ENCODE measurements at regions not wholly inside any gene's neighbourhood (a gene's known extent, or its start where the extent isn't known, plus 50 kb on each side); places are given as distances from the start of the nearest gene placed in this dataset.

GRCh38 chr11:41851743-41852142, 392.3 kb upstream of the LRRC4C start:
- no peak for DNase-seq
- Histone ChIP-seq H3K27me3 (ENCODE audit: control insufficient read depth, insufficient read depth, low read length) (no peaks in the 10 kb centered on the region), H3K36me3 (replicated peaks; ENCODE audit: control insufficient read depth, insufficient read depth, low read length) (no peaks in the 10 kb centered on the region), H3K4me3 (ENCODE audit: insufficient read depth, low read depth, low read length) (no peak overlapping the region)

- no peak for DNase-seq
- no peak overlapping the region for H3K4me3 ChIP-seq (ENCODE audit: insufficient read depth, low read depth, low read length)
- H3K36me3 ChIP-seq (replicated peaks; ENCODE audit: control insufficient read depth, insufficient read depth, low read length) = no peaks in the 10 kb centered on the region
Measured at GRCh38 chr11:41861838-41862237, 402.4 kb upstream of the LRRC4C start.

GRCh38 chr11:41866525-41866924, 407.1 kb upstream of the LRRC4C start:
- H3K36me3 ChIP-seq (replicated peaks; ENCODE audit: control insufficient read depth, insufficient read depth, low read length) = no peaks in the 10 kb centered on the region
- no peaks in the 10 kb centered on the region for H3K27me3 ChIP-seq (ENCODE audit: control insufficient read depth, insufficient read depth, low read length)
- no peak for DNase-seq
- no peak overlapping the region for H3K4me3 ChIP-seq (ENCODE audit: insufficient read depth, low read depth, low read length)

More at GRCh38 chr11:41861838-41862237, 402.4 kb upstream of the LRRC4C start:
- no peaks in the 10 kb centered on the region for H3K27me3 ChIP-seq (ENCODE audit: control insufficient read depth, insufficient read depth, low read length)

DNA sequence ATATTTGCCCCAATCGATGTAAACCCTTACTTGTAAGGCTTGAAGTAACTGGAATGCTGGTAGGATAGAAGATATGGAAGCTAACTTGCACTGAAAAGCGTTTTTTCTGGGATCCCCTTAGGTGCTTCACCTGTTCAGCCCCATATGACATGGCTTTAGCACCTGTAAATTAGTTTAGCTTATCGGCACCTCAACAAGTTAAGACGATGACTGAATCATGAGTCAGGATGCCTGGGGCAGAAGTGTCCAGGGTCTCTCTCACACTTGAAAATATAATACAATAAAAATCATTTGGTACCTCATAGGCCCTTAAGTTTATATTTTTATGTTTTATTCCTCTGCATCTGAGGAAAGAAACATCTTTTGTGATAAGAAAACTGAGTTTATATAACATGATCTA, 409.2 kb upstream of the LRRC4C start:
- no peaks in the 10 kb centered on the region for H3K27me3 ChIP-seq (ENCODE audit: control insufficient read depth, insufficient read depth, low read length)
- no peak for DNase-seq
- H3K36me3 ChIP-seq (replicated peaks; ENCODE audit: control insufficient read depth, insufficient read depth, low read length) = no peaks in the 10 kb centered on the region
- no peak overlapping the region for H3K4me3 ChIP-seq (ENCODE audit: insufficient read depth, low read depth, low read length)

DNA sequence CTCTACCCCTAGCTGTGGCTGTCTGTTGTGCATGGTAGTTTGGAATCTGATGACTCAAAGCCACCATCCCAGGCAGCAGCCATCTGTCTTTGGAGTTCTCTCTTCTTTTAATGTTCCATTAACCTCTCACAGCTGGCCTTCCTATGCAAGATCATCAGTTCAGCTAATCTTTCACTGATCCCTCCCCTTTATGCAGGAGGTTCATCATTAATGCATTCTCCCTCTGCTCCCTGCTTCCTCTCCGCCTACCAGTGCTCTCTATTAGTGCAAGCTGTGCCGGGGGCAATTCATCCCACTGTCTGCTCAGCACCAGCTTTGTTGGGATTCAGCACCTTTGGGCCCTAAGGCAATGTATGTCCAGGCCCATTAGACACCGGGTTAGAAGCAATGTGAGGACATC, 413.0 kb upstream of the LRRC4C start:
- Histone ChIP-seq H3K27me3 (ENCODE audit: control insufficient read depth, insufficient read depth, low read length) (no peaks in the 10 kb centered on the region), H3K36me3 (replicated peaks; ENCODE audit: control insufficient read depth, insufficient read depth, low read length) (no peaks in the 10 kb centered on the region), H3K4me3 (ENCODE audit: insufficient read depth, low read depth, low read length) (no peak overlapping the region)
- peak; percentile 2 for DNase-seq

DNA sequence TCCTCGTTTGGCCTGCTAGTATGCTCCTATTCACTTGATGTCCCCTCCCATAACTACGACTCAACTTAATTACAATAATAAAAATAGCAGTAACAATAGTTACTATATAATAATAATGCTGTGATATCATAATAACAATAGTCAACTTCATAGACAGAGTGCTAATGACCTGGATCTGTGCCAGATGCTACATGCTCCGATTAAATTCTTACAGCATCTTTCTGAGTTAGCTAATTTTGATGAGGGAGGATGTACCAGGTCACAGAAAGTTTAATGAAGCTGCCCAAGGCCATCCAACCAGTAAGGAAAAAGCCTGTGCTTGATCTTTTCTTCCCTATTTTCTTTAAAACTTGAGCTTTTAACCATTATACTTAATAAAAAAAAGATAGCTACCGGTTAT, 413.4 kb upstream of the LRRC4C start:
- H3K36me3 ChIP-seq (replicated peaks; ENCODE audit: control insufficient read depth, insufficient read depth, low read length) = no peaks in the 10 kb centered on the region
- DNase-seq = no peak
- no peaks in the 10 kb centered on the region for H3K27me3 ChIP-seq (ENCODE audit: control insufficient read depth, insufficient read depth, low read length)
- no peak overlapping the region for H3K4me3 ChIP-seq (ENCODE audit: insufficient read depth, low read depth, low read length)

DNA sequence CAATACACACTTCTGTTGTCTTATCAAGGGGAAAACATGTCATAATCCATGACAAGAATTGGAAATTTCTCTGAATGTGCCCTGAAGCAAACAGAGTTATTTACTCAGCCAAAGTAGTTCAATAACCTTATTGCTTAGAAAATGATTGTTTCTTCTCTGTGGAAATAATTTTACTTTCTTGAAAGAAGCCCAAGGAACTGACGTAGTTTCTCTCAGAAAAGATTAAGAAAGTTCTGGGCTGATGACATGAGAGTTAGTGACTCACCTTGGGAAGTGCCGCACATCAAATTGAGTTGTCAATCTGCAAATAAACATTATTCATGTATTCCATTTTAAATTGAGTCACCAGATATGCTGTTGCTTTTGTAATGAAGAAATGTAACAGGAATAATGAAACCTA, 418.6 kb upstream of the LRRC4C start:
- Histone ChIP-seq H3K36me3 (replicated peaks; ENCODE audit: control insufficient read depth, insufficient read depth, low read length) (no peaks in the 10 kb centered on the region), H3K4me3 (ENCODE audit: insufficient read depth, low read depth, low read length) (no peak overlapping the region), H3K27me3 (ENCODE audit: control insufficient read depth, insufficient read depth, low read length) (no peaks in the 10 kb centered on the region)
- no peak for DNase-seq

GRCh38 chr11:41879214-41879613, 419.8 kb upstream of the LRRC4C start:
- Histone ChIP-seq H3K27me3 (ENCODE audit: control insufficient read depth, insufficient read depth, low read length) (no peaks in the 10 kb centered on the region), H3K4me3 (ENCODE audit: insufficient read depth, low read depth, low read length) (no peak overlapping the region), H3K36me3 (replicated peaks; ENCODE audit: control insufficient read depth, insufficient read depth, low read length) (no peaks in the 10 kb centered on the region)
- no peak for DNase-seq

DNA sequence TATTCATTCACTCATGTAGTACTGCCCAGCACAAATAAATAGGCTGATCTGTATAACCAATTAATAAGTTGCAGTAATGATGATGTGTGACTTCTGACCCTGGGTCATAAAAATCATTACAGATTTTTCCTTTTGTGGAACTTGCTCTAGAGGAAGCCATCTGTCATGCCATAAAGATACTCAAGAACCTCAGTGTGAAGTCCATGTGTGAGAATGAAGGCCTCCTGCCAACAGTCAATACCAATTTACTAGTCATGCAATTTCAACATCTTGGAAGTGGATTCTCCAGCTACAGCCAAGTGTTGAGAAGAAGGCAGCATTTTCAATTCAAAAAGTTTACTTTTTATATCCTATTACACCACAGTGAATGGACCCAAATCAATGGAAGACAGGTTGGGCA, 435.6 kb upstream of the LRRC4C start:
- no peak for DNase-seq
- no peaks in the 10 kb centered on the region for H3K27me3 ChIP-seq (ENCODE audit: control insufficient read depth, insufficient read depth, low read length)
- no peak overlapping the region for H3K4me3 ChIP-seq (ENCODE audit: insufficient read depth, low read depth, low read length)
- H3K36me3 ChIP-seq (replicated peaks; ENCODE audit: control insufficient read depth, insufficient read depth, low read length) = no peaks in the 10 kb centered on the region

DNA sequence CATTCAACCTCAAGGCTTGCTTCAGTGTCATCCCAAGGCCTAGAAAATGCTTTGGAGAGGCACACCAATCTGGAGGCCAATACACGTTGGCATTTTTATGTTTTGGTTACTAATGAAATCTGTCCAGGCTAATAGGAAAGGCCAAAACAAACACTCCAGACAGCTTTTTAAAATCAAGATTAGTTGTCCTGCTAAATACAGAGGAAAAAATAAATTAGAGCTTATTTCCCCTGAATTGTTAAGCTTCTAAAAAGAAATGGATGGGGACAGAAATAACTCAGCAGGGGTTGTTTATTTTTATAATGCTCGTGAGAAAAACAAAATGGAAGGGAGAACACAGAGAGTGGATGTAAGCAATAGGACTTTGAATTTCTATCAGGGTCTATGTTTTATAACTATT, 438.5 kb upstream of the LRRC4C start:
- H3K27me3 ChIP-seq (ENCODE audit: control insufficient read depth, insufficient read depth, low read length) = no peaks in the 10 kb centered on the region
- H3K36me3 ChIP-seq (replicated peaks; ENCODE audit: control insufficient read depth, insufficient read depth, low read length) = no peaks in the 10 kb centered on the region
- no peak overlapping the region for H3K4me3 ChIP-seq (ENCODE audit: insufficient read depth, low read depth, low read length)
- no peak for DNase-seq

- Histone ChIP-seq H3K4me3 (ENCODE audit: insufficient read depth, low read depth, low read length) (no peak overlapping the region), H3K36me3 (replicated peaks; ENCODE audit: control insufficient read depth, insufficient read depth, low read length) (no peaks in the 10 kb centered on the region), H3K27me3 (ENCODE audit: control insufficient read depth, insufficient read depth, low read length) (no peaks in the 10 kb centered on the region)
- no peak for DNase-seq
Measured at GRCh38 chr11:41917900-41918299, 458.4 kb upstream of the LRRC4C start.

DNA sequence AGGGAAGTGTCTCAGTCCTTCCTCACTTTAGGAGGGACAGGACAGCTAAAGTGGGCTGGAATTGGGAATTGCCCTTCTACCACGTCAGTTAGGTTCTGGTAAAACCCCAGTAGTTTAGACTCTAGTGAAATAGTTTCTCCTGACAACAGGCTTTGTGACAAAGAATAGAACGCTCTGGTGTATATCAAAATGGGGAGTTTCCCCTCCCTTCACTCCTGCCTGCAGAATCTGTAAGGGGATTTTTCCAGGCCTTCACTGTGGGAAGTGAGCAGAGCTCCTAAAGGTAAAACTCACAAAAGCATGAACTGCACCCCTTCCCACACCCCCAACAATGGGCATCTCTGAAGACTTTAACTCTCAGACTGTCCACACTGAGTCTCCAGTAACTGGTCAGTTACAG, 460.9 kb upstream of the LRRC4C start:
- H3K4me3 ChIP-seq (ENCODE audit: insufficient read depth, low read depth, low read length) = no peak overlapping the region
- H3K27me3 ChIP-seq (ENCODE audit: control insufficient read depth, insufficient read depth, low read length) = no peaks in the 10 kb centered on the region
- DNase-seq = no peak
- H3K36me3 ChIP-seq (replicated peaks; ENCODE audit: control insufficient read depth, insufficient read depth, low read length) = no peaks in the 10 kb centered on the region

DNA sequence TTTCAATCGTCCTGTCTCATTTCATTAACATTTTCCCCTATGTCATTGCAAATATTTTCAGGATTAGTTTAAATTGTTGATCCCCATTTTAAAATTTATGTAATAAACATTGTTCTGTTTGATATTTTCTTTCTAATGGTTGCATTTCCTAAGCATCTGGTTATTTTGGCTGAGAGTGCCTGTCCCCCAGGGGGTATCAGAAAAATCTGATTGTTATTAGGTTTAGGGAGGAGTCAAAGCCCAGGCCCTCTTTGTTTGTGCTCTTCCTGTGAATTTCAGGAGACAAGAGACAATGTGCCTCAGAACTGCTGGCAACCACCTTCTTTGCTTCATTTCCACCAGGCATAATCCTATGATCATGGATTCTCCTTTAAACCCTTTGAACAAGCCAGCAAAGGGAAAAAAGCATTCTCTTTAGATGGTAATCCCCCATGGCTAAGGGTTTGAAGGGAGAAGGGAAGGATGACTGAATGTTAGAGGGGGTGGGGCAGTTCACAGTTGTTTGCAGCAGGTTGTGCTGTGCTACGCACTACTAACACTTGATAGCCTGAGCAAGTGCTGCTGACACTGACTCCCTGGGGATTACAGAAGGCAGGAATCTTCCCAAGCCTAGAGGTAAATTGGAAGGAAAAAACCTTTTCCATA, 462.4 kb upstream of the LRRC4C start:
- Histone ChIP-seq H3K4me3 (ENCODE audit: insufficient read depth, low read depth, low read length) (no peak overlapping the region), H3K27me3 (ENCODE audit: control insufficient read depth, insufficient read depth, low read length) (no peaks in the 10 kb centered on the region), H3K36me3 (replicated peaks; ENCODE audit: control insufficient read depth, insufficient read depth, low read length) (no peaks in the 10 kb centered on the region)
- peak; percentile 22 for DNase-seq

DNA sequence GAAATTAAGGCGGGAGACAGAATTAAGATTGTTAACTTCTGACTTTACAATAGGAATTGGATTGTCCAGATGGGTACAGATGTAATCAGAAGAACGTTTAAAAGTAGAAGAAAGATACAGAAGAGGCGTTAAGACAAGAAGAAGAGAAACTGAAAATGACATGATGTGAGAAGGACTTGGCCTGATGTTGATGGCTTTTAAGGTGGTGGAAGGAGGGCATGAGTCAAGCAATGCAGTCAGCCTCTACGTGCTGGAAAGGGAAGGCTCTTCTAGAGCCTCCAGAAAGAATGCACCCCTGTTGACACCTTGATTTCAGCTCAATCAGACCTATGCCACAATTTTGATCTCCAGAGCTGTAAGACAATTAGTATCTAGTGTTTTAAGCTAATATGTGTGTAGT, 466.9 kb upstream of the LRRC4C start:
- Histone ChIP-seq H3K4me3 (ENCODE audit: insufficient read depth, low read depth, low read length) (no peak overlapping the region), H3K27me3 (ENCODE audit: control insufficient read depth, insufficient read depth, low read length) (no peaks in the 10 kb centered on the region), H3K36me3 (replicated peaks; ENCODE audit: control insufficient read depth, insufficient read depth, low read length) (no peaks in the 10 kb centered on the region)
- no peak for DNase-seq

DNA sequence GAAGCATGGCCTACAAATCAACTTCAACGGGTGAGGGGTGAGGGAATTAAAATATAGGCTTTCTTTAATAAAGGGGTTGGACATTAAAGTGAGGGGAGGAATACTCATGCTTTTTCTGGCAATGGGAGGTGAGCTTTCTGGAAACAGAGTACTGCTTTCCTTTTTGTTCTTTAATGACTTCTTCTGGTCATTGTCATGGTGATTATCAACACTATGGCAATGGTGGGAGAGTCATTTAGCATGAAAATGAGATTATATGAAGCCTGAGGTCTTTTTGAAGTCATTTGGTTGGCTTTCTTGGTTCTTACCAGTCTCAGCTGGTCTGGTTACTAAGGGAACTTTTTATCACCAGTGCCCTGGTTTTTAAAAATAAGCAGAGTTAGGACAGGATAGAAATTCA, 475.8 kb upstream of the LRRC4C start:
- Histone ChIP-seq H3K4me3 (ENCODE audit: insufficient read depth, low read depth, low read length) (no peak overlapping the region), H3K27me3 (ENCODE audit: control insufficient read depth, insufficient read depth, low read length) (no peaks in the 10 kb centered on the region), H3K36me3 (replicated peaks; ENCODE audit: control insufficient read depth, insufficient read depth, low read length) (no peaks in the 10 kb centered on the region)
- DNase-seq = no peak

DNA sequence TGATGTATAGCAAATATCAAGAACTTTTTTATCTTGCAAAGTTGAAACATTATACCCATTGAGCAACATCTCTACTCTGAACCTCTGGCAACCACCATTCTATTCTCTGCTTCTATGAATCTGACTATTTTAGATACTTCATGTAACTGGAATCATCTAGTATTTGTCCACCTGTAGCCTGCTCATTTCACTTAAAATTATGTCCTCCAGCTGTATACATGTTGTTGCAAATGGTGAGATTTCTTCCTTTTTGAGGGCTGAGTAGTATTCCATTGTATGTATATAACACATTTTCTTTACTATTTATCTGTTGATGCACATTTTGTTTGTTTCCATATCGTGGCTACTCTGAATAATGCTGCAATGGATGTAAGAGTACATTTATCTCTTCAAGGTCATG, 476.3 kb upstream of the LRRC4C start:
- Histone ChIP-seq H3K4me3 (ENCODE audit: insufficient read depth, low read depth, low read length) (no peak overlapping the region), H3K36me3 (replicated peaks; ENCODE audit: control insufficient read depth, insufficient read depth, low read length) (no peaks in the 10 kb centered on the region), H3K27me3 (ENCODE audit: control insufficient read depth, insufficient read depth, low read length) (no peaks in the 10 kb centered on the region)
- DNase-seq = no peak

All from H7 (cell line).